Right lobe of liver (tissue), 4 donors: ENCODE measurements at regions not wholly inside any gene's neighbourhood (a gene's known extent, or its start where the extent isn't known, plus 50 kb on each side); places are given as distances from the start of the nearest gene placed in this dataset.

Experiments used
- POLR2A ChIP-seq: fragments of 450-650 bp; IDR thresholded peaks from one replicate; pipeline ENCODE4 v1.6.1; 2017; ENCODE audit warnings: antibody characterized with exemption, mild to moderate bottlenecking
- TF ChIP-seq, protein P1 (sequence below), 4 donors: fragments of 200-600 bp in 3 of 4; fragments of 450-650 bp in 1 of 4; IDR thresholded peaks; one replicate each; pipeline versions ENCODE4 v1.5.1 to v1.8.0; 2016 to 2022; ENCODE audit warnings: antibody characterized with exemption in 4 of 4, mild to moderate bottlenecking in 2 of 4
- donor health status: DM: no; HTN: no; CAD: no.
- donor health status: DM: no; HTN: no; CAD: no.
- donor health status: DM: no; HTN: yes; CAD: no.

DNA sequence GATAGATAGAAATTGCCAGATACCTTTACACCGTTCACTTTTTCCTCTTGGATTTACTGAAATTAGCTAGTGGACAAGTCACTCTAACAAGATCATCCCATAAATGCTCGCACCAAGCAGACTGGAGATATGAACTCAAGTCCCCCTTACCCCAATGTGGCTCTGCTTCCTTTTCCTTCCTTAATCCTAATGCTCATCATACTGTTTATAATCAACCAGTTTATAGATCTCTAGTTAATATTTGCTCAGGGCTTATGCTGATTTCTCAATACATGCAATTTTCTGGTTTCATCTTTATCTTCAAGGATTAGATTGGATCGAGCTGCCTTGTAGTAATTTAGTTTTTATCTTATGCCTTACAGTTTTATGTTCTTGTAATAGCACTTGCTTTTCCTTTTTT is 318.3 kb upstream of the KLHL29 start:
- TF ChIP-seq, protein P1, sequence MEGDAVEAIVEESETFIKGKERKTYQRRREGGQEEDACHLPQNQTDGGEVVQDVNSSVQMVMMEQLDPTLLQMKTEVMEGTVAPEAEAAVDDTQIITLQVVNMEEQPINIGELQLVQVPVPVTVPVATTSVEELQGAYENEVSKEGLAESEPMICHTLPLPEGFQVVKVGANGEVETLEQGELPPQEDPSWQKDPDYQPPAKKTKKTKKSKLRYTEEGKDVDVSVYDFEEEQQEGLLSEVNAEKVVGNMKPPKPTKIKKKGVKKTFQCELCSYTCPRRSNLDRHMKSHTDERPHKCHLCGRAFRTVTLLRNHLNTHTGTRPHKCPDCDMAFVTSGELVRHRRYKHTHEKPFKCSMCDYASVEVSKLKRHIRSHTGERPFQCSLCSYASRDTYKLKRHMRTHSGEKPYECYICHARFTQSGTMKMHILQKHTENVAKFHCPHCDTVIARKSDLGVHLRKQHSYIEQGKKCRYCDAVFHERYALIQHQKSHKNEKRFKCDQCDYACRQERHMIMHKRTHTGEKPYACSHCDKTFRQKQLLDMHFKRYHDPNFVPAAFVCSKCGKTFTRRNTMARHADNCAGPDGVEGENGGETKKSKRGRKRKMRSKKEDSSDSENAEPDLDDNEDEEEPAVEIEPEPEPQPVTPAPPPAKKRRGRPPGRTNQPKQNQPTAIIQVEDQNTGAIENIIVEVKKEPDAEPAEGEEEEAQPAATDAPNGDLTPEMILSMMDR (IDR thresholded peaks at IDR 0.05): no peak
- no peak for TF ChIP-seq POLR2A
